K562 (cell line): ENCODE measurements at regions not wholly inside any gene's neighbourhood (a gene's known extent, or its start where the extent isn't known, plus 50 kb on each side); places are given as distances from the start of the nearest gene placed in this dataset.
A peak's percentile ranks its signal among the peaks of the same experiment; 100 is the strongest.

Experiments
- ATAC-seq: fragments of 200-7000 bp; cut with Tn5 transposase; 3 replicates; pipeline ENCODE4 v1.9.1; 2020; ENCODE audit warnings: moderate library complexity
- BruUV-seq: library from RNA; stranded (reverse); fragments of 400-500 nt; replicated peaks from 2 replicates; lab custom pipeline; 2021; lab: Mats Ljungman, UMichigan
- CTCF ChIA-PET: fragments of 300-600 bp; formaldehyde crosslinking; extraction: SDS; loops from one replicate; lab custom pipeline; 2021; ENCODE audit warnings: low intra/inter-chr PET ratio; lab: Yijun Ruan, JAX
- POLR2A ChIA-PET: fragments of 300-600, 350-650 bp; sonication (Branson Sonifier 250); formaldehyde crosslinking; extraction: SDS; loops from one replicate; lab custom pipeline; 2021; ENCODE audit warnings: antibody characterized with exemption, inconsistent platforms; lab: Yijun Ruan, JAX
- DNase-seq, 4 experiments: peaks; one replicate each; pipeline versions ENCODE4 v3.0.0 to v3.0.0-alpha.2; 2011 to 2018; ENCODE audit warnings: low spot score in 3 of 4, mixed read lengths in 3 of 4; ENCODE audit errors: extremely low read depth in 1 of 4
- FAIRE-seq: peaks from 2 replicates; lab custom pipeline; 2011; peaks lifted over from hg19 to GRCh38; lab: Jason Lieb, UNC
- H2AFZ ChIP-seq: 2 replicates; pipeline ENCODE4 v1.6.0; 2011; ENCODE audit warnings: low read depth, low read length, control low read depth, inconsistent platforms
- H3K27ac ChIP-seq: fragments of 200-600 bp; 3 replicates; pipeline ENCODE4 v1.8.0; 2011; ENCODE audit warnings: low read depth, mild to moderate bottlenecking, control low read depth, inconsistent platforms, low read length, moderate library complexity, mixed read lengths; ENCODE audit errors: extremely low read depth
- H3K27me3 ChIP-seq, 2 experiments: fragments of 300-600 bp in 1 of 2; 2 replicates in 1 of 2; 3 replicates in 1 of 2; pipeline versions ENCODE4 v1.6.0 to v1.8.0; 2011; ENCODE audit warnings: inconsistent platforms in 2 of 2, low read length in 2 of 2, mild to moderate bottlenecking in 1 of 2, mixed read lengths in 1 of 2, moderate library complexity in 1 of 2; ENCODE audit not compliant: control insufficient read depth in 2 of 2, insufficient read depth in 2 of 2
- H3K36me3 ChIP-seq: fragments of 300-600 bp; 3 replicates; pipeline ENCODE4 v1.8.0; 2011; ENCODE audit warnings: mild to moderate bottlenecking, low read length, inconsistent platforms; ENCODE audit not compliant: control insufficient read depth, insufficient read depth
- H3K4me1 ChIP-seq, 2 experiments: fragments of 200-600 bp in 1 of 2; replicated peaks in 1 of 2; 2 replicates in 1 of 2; 3 replicates in 1 of 2; pipeline versions ENCODE4 v1.5.1 to v1.8.0; 2011; ENCODE audit warnings: inconsistent platforms in 2 of 2, low read length in 2 of 2, mild to moderate bottlenecking in 1 of 2, mixed read lengths in 1 of 2, moderate library complexity in 1 of 2; ENCODE audit not compliant: control insufficient read depth in 2 of 2, insufficient read depth in 2 of 2
- H3K4me2 ChIP-seq: 2 replicates; pipeline ENCODE4 v1.6.1; 2011; ENCODE audit warnings: low read length, control low read depth, inconsistent platforms, mixed read lengths; ENCODE audit not compliant: insufficient read depth
- H3K4me3 ChIP-seq: fragments of 200-600 bp; sonication (generic), shearing (Covaris generic); 2 replicates; pipeline ENCODE4 v1.5.1; 2016; ENCODE audit warnings: control low read depth, inconsistent platforms
- H3K79me2 ChIP-seq: fragments of 200-600 bp; 3 replicates; pipeline ENCODE4 v1.8.0; 2011; ENCODE audit warnings: low read length, inconsistent platforms; ENCODE audit not compliant: control insufficient read depth, insufficient read depth
- H3K9ac ChIP-seq, 2 experiments: 2 replicates each; pipeline versions ENCODE4 v1.6.0 to v1.6.1; 2011; ENCODE audit warnings: low read depth in 2 of 2, low read length in 2 of 2, control low read depth in 1 of 2, inconsistent platforms in 1 of 2, mild to moderate bottlenecking in 1 of 2, mixed read lengths in 1 of 2; ENCODE audit not compliant: insufficient read depth in 1 of 2
- H3K9me1 ChIP-seq: one replicate; pipeline ENCODE4 v1.6.0; 2011; ENCODE audit warnings: inconsistent platforms, mild to moderate bottlenecking, low read length, moderate library complexity; ENCODE audit not compliant: control insufficient read depth, insufficient read depth
- H3K9me3 ChIP-seq: replicated peaks from 2 replicates; pipeline ENCODE4 v1.5.1; 2011; ENCODE audit warnings: low read depth, low read length, inconsistent platforms; ENCODE audit not compliant: control insufficient read depth, insufficient read depth
- H4K20me1 ChIP-seq: replicated peaks from 2 replicates; pipeline ENCODE4 v1.6.1; 2011; ENCODE audit warnings: low read length, inconsistent platforms, mixed read lengths; ENCODE audit not compliant: control insufficient read depth, insufficient read depth
- FOXA1 ChIP-seq: fragments of 450-650 bp; IDR thresholded peaks from 2 replicates; pipeline ENCODE4 v1.6.1; 2016; ENCODE audit warnings: mild to moderate bottlenecking, borderline replicate concordance
- HMG20B ChIP-seq: fragments of 250-450 bp; sonication (Bioruptor Pico); IDR thresholded peaks from 2 replicates; pipeline ENCODE4 v1.5.0; 2021; ENCODE audit warnings: mild to moderate bottlenecking
- HMGXB4 ChIP-seq: sonication (generic); formaldehyde crosslinking; IDR thresholded peaks from 2 replicates; pipeline ENCODE4 v1.8.1; 2023; ENCODE audit warnings: mild to moderate bottlenecking, missing genetic modification reagents
- JUN ChIP-seq, 2 experiments: sonication (generic) in 1 of 2; formaldehyde crosslinking in 1 of 2; IDR thresholded peaks; 2 replicates each; pipeline versions ENCODE4 v1.6.1 to v1.8.0; 2012 to 2022; ENCODE audit warnings: borderline replicate concordance in 2 of 2, mild to moderate bottlenecking in 2 of 2, improper control_type of control experiment in 1 of 2, low read depth in 1 of 2, low read length in 1 of 2, missing genetic modification reagents in 1 of 2
- KDM1A ChIP-seq, 2 experiments: fragments of 450-650 bp; IDR thresholded peaks; 2 replicates each; pipeline ENCODE4 v1.6.1; 2016; ENCODE audit warnings: mild to moderate bottlenecking in 2 of 2
- KLF13 ChIP-seq: fragments of 450-650 bp; IDR thresholded peaks from 2 replicates; pipeline ENCODE4 v1.6.1; 2016; ENCODE audit warnings: missing genetic modification characterization, low read depth, mild to moderate bottlenecking, missing compliant biosample characterization, moderate library complexity, borderline replicate concordance
- LCOR ChIP-seq: sonication (generic); formaldehyde crosslinking; IDR thresholded peaks from 2 replicates; pipeline ENCODE4 v1.8.0; 2022; ENCODE audit warnings: mild to moderate bottlenecking, missing genetic modification reagents
- NCOA1 ChIP-seq: fragments of 450-650 bp; IDR thresholded peaks from 2 replicates; pipeline ENCODE4 v1.6.1; 2016; ENCODE audit warnings: low read depth
- SRSF7 ChIP-seq: fragments of 200-400 bp; formaldehyde crosslinking; optimal IDR thresholded peaks from 2 replicates; pipeline ENCODE3; 2017; ENCODE audit warnings: mild to moderate bottlenecking, low read depth, low read length
- UBTF ChIP-seq, 2 experiments: IDR thresholded peaks; 2 replicates each; pipeline ENCODE4 v1.6.1; 2012; ENCODE audit warnings: improper control_type of control experiment in 2 of 2, low read depth in 2 of 2, low read length in 2 of 2, borderline replicate concordance in 1 of 2
- WGBS: fragments of 100-300 bp; shearing (Covaris generic); methylation state at CpG from one replicate; pipeline ENCODE4 v1.1.6; 2016; ENCODE audit warnings: low coverage, mixed read lengths; ENCODE audit not compliant: insufficient coverage; ENCODE audit errors: missing lambda C conversion rate; 5-methylcytosine and 5-hydroxymethylcytosine counted together
- in situ Hi-C: fragments of 300-500 bp; cut with MboI; formaldehyde crosslinking; loops from 4 replicates; pipeline ENCODE4 v1.15.0; 2018; ENCODE audit warnings: inconsistent platforms, mixed read lengths
- intact Hi-C: fragments of 100-400 bp; cut with micrococcal nuclease; formaldehyde crosslinking; loops from 2 replicates; pipeline ENCODE4 v1.14.2; 2022

GRCh38 chr22:27312565-27312964, 489.0 kb downstream of the MN1 start:
- FAIRE-seq: no peak
- ChIA-PET CTCF (no interaction called here), POLR2A (no interaction called here)
- no peaks in the 10 kb centered on the region for H3K9me1 ChIP-seq
- in situ Hi-C loops (no loop called here), intact Hi-C loops (no loop called here)
- H3K9ac ChIP-seq: no peak overlapping the region
- no peaks in the 10 kb centered on the region for H3K79me2 ChIP-seq
- no TSS peak for BruUV-seq
- no peaks in the 10 kb centered on the region for H3K36me3 ChIP-seq
- H2AFZ ChIP-seq: no peak overlapping the region
- peaks cover 6% of the 10 kb centered on the region for H4K20me1 ChIP-seq
- H3K4me2 ChIP-seq: no peak overlapping the region
- no peak for ATAC-seq
- 5% methylated on average over 8 of the region's 8 CpGs for WGBS
- no peaks in the 10 kb centered on the region for H3K9me3 ChIP-seq
- H3K4me1 ChIP-seq: peaks cover 0 to 16% of the 10 kb centered on the region in 2 experiments; a peak in 3 of 5 replicates
- DNase-seq: no peak
- no peak overlapping the region for H3K4me3 ChIP-seq
- H3K27me3 ChIP-seq: peaks cover 0 to 14% of the 10 kb centered on the region in 2 experiments; a peak in 3 of 5 replicates
- H3K27ac ChIP-seq: no peak overlapping the region
- TF ChIP-seq SRSF7 (no peak), KDM1A (IDR thresholded peaks at IDR 0.05) (0 out of 4 replicates have a peak, but pooled peaks of 1 of the 2 experiments have one; percentile 34)

GRCh38 chr22:27312966-27313855, 488.3 kb downstream of the MN1 start:
- BruUV-seq: no TSS peak
- CTCF ChIA-PET: no interaction called here
- H3K79me2 ChIP-seq: no peaks in the 10 kb centered on the region
- H3K4me3 ChIP-seq: no peak overlapping the region
- peaks cover 0 to 14% of the 10 kb centered on the region in 2 experiments; a peak in 3 of 5 replicates for H3K27me3 ChIP-seq
- H2AFZ ChIP-seq: no peak overlapping the region
- DNase-seq (no peak), FAIRE-seq (no peak), ATAC-seq (no peak)
- peaks cover 6% of the 10 kb centered on the region for H4K20me1 ChIP-seq
- H3K36me3 ChIP-seq: no peaks in the 10 kb centered on the region
- WGBS: 14% methylated on average over 10 of the region's 13 CpGs
- H3K9me1 ChIP-seq: no peaks in the 10 kb centered on the region
- in situ Hi-C loops (no loop called here), intact Hi-C loops (no loop called here)
- H3K4me2 ChIP-seq: no peak overlapping the region
- POLR2A ChIA-PET: no interaction called here
- H3K4me1 ChIP-seq: peaks cover 0 to 16% of the 10 kb centered on the region in 2 experiments; a peak in 3 of 5 replicates
- H3K27ac ChIP-seq: no peak overlapping the region
- H3K9me3 ChIP-seq: no peaks in the 10 kb centered on the region
- H3K9ac ChIP-seq: no peak overlapping the region
- TF ChIP-seq FOXA1 (no peak), KLF13 (tag) (no peak), NCOA1 (no peak), HMG20B (CRISPR knock-in tag) (no peak), JUN (IDR thresholded peaks at IDR 0.05; ENCODE audit: borderline replicate concordance, low read depth, low read length) (no peak), JUN (CRISPR knock-in tag; IDR thresholded peaks at IDR 0.05; ENCODE audit: borderline replicate concordance) (no peak), UBTF (IDR thresholded peaks at IDR 0.05; ENCODE audit: borderline replicate concordance in 1 of 2, low read depth in 2 of 2, low read length in 2 of 2) (no peak), LCOR (CRISPR knock-in tag) (no peak), HMGXB4 (CRISPR knock-in tag) (no peak)
